Fibroblast of lung (primary cell): ENCODE measurements at regions not wholly inside any gene's neighbourhood (a gene's known extent, or its start where the extent isn't known, plus 50 kb on each side); places are given as distances from the start of the nearest gene placed in this dataset.

ENCODE experiments used
- DNase-seq, 2 donors: peaks; one replicate each; pipeline versions ENCODE4 v3.0.0 to v3.0.0-alpha.2; 2010; ENCODE audit warnings: low read depth in 2 of 2
- H2AFZ ChIP-seq: 2 replicates; pipeline ENCODE4 v1.5.1; 2012; ENCODE audit warnings: low read length, control low read depth, inconsistent platforms
- H3K27ac ChIP-seq: 2 replicates; pipeline ENCODE4 v1.5.1; 2011; ENCODE audit warnings: low read length, control low read depth; ENCODE audit not compliant: insufficient read depth
- H3K27me3 ChIP-seq: 2 replicates; pipeline ENCODE4 v1.5.1; 2011; ENCODE audit warnings: mild to moderate bottlenecking, low read length; ENCODE audit not compliant: control insufficient read depth, insufficient read depth
- H3K36me3 ChIP-seq: 2 replicates; pipeline ENCODE4 v1.5.1; 2011; ENCODE audit warnings: low read length; ENCODE audit not compliant: control insufficient read depth, insufficient read depth
- H3K4me1 ChIP-seq: 2 replicates; pipeline ENCODE4 v1.5.1; 2011; ENCODE audit warnings: low read length; ENCODE audit not compliant: control insufficient read depth, insufficient read depth; ENCODE audit errors: extremely low read depth
- H3K4me2 ChIP-seq: 2 replicates; pipeline ENCODE4 v1.5.1; 2011; ENCODE audit warnings: low read length, control low read depth; ENCODE audit not compliant: insufficient read depth; ENCODE audit errors: extremely low read depth
- H3K4me3 ChIP-seq, 4 experiments: fragments of 200-600 bp in 1 of 4; sonication (generic) in 1 of 4; replicated peaks in 1 of 4; 2 replicates each; pipeline ENCODE4 v1.5.1; 2011 to 2016; ENCODE audit warnings: low read length in 4 of 4, low read depth in 3 of 4, mild to moderate bottlenecking in 3 of 4, control low read depth in 2 of 4, inconsistent platforms in 1 of 4, mixed read lengths in 1 of 4; ENCODE audit not compliant: insufficient read depth in 1 of 4; ENCODE audit errors: control extremely low read depth in 1 of 4
- H3K79me2 ChIP-seq: 2 replicates; pipeline ENCODE4 v1.5.1; 2012; ENCODE audit warnings: mild to moderate bottlenecking, low read length, inconsistent platforms; ENCODE audit not compliant: control insufficient read depth, insufficient read depth
- H3K9ac ChIP-seq: 2 replicates; pipeline ENCODE4 v1.5.1; 2011; ENCODE audit warnings: mild to moderate bottlenecking, low read length, control low read depth; ENCODE audit not compliant: insufficient read depth
- H3K9me3 ChIP-seq: 2 replicates; pipeline ENCODE4 v1.5.1; 2012; ENCODE audit warnings: low read depth, low read length; ENCODE audit not compliant: control insufficient read depth, insufficient read depth
- H4K20me1 ChIP-seq: 2 replicates; pipeline ENCODE4 v1.5.1; 2011; ENCODE audit warnings: low read length; ENCODE audit not compliant: control insufficient read depth, insufficient read depth; ENCODE audit errors: extremely low read depth
- CTCF ChIP-seq, 2 donors: IDR thresholded peaks in 1 of 2; conservative IDR thresholded peaks in 1 of 2; 1 replicate in 1 of 2; 2 replicates in 1 of 2; pipeline ENCODE4 v1.5.1; 2011 to 2012; ENCODE audit warnings: low read length in 2 of 2, control low read depth in 1 of 2, inconsistent platforms in 1 of 2, low read depth in 1 of 2, mild to moderate bottlenecking in 1 of 2
- EZH2 ChIP-seq: IDR thresholded peaks from 2 replicates; pipeline ENCODE4 v1.5.1; 2012; ENCODE audit warnings: low read length, control low read depth, mild to moderate bottlenecking; ENCODE audit errors: missing control alignments

GRCh38 chr5:115708819-115709477, 83.1 kb upstream of the TMED7 start:
- H3K4me2 ChIP-seq, result no peak overlapping the region
- TF ChIP-seq CTCF (conservative IDR thresholded peaks at IDR 0.05 in 1 of 2, IDR thresholded peaks at IDR 0.05 in 1 of 2; ENCODE audit: low read depth in 1 of 2, low read length in 2 of 2) (no peak), EZH2 (no peak)
- H3K36me3 ChIP-seq, result no peaks in the 10 kb centered on the region
- no peak overlapping the region for H3K4me3 ChIP-seq
- no peak overlapping the region for H3K27ac ChIP-seq
- H4K20me1 ChIP-seq, result no peaks in the 10 kb centered on the region
- H3K79me2 ChIP-seq, result no peaks in the 10 kb centered on the region
- no peak for DNase-seq
- peaks cover 2% of the 10 kb centered on the region for H3K27me3 ChIP-seq
- no peak overlapping the region for H3K9ac ChIP-seq
- H3K4me1 ChIP-seq, result no peaks in the 10 kb centered on the region
- no peak overlapping the region for H2AFZ ChIP-seq
- H3K9me3 ChIP-seq, result no peaks in the 10 kb centered on the region

GRCh38 chr5:115703514-115703913, 77.7 kb upstream of the TMED7 start:
- no peaks in the 10 kb centered on the region for H3K79me2 ChIP-seq
- H3K36me3 ChIP-seq, result no peaks in the 10 kb centered on the region
- no peak overlapping the region for H3K27ac ChIP-seq
- no peaks in the 10 kb centered on the region for H3K4me1 ChIP-seq
- no peaks in the 10 kb centered on the region for H3K27me3 ChIP-seq
- no peaks in the 10 kb centered on the region for H4K20me1 ChIP-seq
- no peaks in the 10 kb centered on the region for H3K9me3 ChIP-seq
- H3K4me2 ChIP-seq, result no peak overlapping the region
- no peak overlapping the region for H3K9ac ChIP-seq
- H2AFZ ChIP-seq, result no peak overlapping the region
- no peak for TF ChIP-seq EZH2
- no peak overlapping the region for H3K4me3 ChIP-seq
- DNase-seq, result no peak

- no peaks in the 10 kb centered on the region for H3K9me3 ChIP-seq
- no peak overlapping the region for H2AFZ ChIP-seq
- H3K4me1 ChIP-seq, result no peaks in the 10 kb centered on the region
- H3K79me2 ChIP-seq, result no peaks in the 10 kb centered on the region
- H3K27me3 ChIP-seq, result no peaks in the 10 kb centered on the region
- no peaks in the 10 kb centered on the region for H4K20me1 ChIP-seq
- no peak overlapping the region for H3K4me2 ChIP-seq
- H3K9ac ChIP-seq, result no peak overlapping the region
- H3K4me3 ChIP-seq, result no peak overlapping the region
- TF ChIP-seq CTCF (conservative IDR thresholded peaks at IDR 0.05 in 1 of 2, IDR thresholded peaks at IDR 0.05 in 1 of 2; ENCODE audit: low read depth in 1 of 2, low read length in 2 of 2), result no peak
- TF ChIP-seq EZH2, result no peak
- no peak for DNase-seq
- no peak overlapping the region for H3K27ac ChIP-seq
- no peaks in the 10 kb centered on the region for H3K36me3 ChIP-seq
Observed at GRCh38 chr5:115702025-115702424, 76.2 kb upstream of the TMED7 start.
